NOMO-1 treated with dmso at 0.1 percent for 144 hours (cell line): ENCODE measurements at regions not wholly inside any gene's neighbourhood (a gene's known extent, or its start where the extent isn't known, plus 50 kb on each side); places are given as distances from the start of the nearest gene placed in this dataset.
"Not testable (repeated sequence)": the region's sequence is repeated elsewhere in the genome, so short reads cannot be mapped to it uniquely, and the experiment has no call there.

ENCODE experiments used
- DNase-seq: peaks from one replicate; lab custom pipeline; 2025; ENCODE audit not compliant: unreplicated experiment; lab: John Stamatoyannopoulos, UW

DNA sequence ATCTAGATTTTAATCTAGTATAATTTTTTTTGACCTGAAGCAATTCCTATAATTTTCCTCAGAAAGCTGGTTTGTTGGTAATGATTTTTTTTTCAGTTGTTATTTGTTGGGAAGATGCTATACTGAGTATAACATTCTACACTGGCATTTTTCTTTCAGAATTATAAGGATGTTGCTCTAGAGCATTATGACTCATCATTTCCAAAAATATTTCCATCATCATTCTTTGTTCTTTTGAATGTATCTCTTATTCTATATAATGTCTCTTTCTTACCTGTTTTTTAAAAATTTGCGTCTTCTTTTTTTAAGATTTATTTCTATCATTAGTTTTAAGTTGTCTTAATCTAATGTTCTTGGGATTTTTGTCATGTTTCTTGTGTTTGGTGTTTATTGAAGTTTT lies 356.5 kb upstream of the KCND2 start:
- DNase-seq: no peak

DNA sequence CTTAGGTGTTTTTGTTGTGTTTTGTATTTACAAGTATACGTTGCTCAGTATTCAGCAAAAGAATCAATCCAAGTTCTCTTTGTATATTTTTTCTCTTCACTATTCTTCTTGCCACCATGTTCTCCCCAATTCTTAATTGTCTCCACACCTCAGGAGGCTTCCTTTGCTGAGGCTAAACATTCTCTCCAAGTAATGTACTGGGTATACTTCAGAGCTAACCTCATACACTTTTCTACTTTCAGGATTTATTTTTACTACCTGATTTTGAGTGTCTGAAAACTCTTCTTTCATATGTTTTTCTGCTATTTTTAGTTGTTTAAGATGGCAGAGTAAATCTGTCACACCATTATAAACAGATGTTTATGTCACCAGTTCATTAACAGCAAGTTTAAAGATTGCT lies 354.8 kb upstream of the KCND2 start:
- DNase-seq: no peak

DNA sequence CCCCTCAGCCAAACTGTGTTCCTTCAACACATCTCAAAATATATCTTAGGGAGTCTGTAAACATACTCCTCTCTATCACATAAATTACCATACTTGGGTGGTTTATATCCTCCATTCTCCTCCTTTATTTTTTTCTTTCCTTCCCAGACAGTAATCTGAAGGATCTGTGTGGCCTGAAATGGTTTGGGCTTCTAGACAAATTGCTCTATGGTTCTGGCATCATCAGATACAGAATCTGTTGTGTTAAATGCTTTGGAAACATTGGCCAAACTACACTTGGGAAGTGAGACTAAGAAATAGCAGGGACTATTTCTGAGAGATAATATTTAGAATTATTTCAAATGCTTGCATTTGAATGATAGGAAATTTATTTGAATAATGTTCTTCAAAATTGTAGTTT lies 353.0 kb upstream of the KCND2 start:
- no peak for DNase-seq

DNA sequence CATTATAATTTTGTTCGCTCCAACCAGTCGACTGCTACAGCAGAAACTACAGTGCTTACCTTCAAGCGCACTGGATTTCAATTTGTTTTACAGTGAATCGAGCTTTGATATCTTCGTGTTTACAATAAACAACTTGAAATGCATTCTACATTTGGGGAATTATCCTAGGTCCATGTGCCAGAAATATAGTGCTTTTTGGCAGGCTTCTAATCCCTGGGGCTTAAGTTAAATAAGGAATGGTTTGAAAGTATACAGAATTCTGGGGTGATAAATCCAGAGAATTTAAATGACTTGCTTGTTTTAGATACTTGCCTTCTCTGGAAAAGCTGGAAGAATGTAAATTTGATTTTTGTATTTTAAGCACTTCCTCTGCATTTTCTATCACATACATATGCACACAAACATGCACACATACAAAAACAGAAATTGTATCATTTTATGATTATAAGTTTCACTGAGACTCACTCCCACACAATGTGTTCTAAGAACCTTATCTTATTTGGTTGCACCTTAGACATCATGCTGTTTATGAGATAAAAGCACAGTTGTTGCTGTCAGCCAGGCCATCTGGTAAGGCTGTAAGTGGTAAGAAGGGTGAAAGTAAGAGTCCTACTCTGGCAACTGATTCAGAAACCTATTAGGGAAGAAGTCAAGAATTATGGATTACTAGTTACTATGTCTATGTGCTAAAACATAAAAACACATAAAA lies 347.2 kb upstream of the KCND2 start:
- DNase-seq: no peak

DNA sequence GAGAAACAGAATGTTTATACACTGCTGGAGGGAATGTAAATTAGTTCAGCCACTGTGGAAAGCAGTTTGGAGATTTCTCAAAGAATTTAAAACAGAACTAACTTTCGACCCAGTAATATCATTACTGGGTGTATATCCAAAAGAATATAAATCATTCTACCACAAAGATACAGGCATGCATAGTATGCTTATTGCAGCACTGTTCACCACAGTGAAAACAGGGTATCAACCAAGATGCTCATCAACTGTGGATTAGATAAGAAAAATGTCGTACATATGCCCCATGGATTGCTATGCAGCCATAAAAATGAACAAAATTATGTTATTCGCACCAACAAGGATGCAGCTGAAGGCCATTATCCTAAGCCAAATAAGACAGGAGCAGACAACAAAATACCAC lies 343.1 kb upstream of the KCND2 start:
- DNase-seq: no peak

DNA sequence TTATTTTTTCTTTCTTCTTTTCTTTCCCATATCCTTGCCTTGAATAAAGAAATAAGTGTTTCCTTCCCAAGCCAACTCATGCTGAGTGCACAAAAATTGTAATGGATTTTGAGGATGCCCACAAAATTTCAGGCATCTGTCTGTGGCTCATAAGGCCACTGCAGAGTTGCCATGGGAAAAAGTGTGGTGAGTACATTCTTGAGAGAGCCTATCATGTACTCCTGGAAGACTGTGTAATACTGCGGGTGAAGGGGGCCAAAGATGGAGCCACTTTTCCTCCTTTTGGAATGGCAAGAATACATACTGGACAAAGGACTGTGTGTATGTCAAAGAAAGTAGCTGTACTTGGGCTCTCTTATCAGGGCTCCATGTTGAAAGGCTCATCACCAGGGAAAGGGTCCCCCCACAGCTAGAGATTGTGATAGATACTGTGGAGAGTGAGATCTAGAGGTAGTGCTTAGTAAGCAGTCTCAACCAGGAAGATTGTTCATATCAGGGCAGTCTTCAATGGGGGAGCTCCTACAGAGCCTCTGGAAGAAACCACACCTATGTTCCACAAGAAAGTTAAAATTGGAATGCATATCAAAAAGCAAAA lies 341.6 kb upstream of the KCND2 start:
- no peak for DNase-seq

DNA sequence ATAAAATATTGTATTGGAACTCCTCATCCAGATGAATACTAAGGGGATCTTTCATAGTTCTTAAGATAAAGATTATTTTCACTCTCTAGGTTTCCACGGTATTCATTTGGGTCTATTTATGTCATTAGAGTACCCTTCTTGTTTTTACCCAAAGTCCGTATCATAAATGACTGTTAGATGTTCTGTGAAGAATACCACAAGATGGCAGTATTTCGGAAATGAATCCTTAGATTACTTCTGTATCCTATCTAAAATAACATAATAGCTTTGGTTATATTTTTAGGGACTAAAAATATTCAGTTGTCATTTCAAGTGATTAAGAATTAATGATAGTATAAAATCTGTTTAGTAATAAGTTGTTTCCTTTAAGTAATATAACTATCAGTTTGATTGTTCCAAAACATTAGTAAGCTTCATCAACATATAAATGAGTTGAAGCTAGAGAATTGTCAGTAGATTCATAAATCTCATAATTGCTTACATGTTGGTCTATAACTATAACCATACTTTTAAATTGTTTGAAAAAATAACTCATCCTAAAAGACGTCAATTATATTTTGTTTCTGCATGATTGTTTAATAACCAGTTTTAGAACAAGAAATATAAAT lies 337.5 kb upstream of the KCND2 start:
- DNase-seq: no peak

DNA sequence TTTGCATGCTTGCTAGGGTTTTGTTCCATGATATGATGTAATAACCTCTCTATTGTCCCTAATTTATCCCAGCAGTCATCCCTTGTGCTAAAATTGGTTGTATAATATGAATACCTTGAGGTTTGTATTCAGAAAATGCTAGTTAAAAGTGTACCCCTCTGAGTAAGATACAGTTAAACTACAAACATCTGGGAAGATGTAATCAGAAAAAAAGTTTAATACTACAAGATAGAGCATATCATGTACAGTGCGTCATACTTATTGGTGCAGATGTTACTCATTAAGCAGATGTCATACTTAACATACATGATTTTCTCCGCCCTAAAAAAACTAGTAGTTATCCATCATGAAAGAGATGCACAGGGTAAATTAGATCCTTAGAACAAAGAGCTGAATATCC lies 336.1 kb upstream of the KCND2 start:
- no peak for DNase-seq

DNA sequence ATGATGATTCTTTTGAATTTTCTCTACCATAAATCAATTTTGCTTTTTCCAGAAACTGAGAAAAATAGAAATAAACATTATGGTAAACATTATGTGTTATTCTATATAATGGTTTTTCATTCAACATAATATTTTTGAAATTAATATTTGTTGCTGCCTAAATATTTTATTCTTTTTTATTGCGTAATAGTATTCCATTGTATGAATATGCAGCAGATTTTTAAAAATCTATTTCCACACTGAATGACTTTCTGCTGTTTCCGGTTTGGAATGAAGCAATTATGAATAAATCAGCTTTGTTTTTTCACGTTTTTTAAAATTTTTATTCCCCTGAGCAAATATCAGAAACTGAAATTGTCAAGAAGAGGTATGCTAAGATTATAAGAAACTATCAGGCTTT lies 335.2 kb upstream of the KCND2 start:
- no peak for DNase-seq

DNA sequence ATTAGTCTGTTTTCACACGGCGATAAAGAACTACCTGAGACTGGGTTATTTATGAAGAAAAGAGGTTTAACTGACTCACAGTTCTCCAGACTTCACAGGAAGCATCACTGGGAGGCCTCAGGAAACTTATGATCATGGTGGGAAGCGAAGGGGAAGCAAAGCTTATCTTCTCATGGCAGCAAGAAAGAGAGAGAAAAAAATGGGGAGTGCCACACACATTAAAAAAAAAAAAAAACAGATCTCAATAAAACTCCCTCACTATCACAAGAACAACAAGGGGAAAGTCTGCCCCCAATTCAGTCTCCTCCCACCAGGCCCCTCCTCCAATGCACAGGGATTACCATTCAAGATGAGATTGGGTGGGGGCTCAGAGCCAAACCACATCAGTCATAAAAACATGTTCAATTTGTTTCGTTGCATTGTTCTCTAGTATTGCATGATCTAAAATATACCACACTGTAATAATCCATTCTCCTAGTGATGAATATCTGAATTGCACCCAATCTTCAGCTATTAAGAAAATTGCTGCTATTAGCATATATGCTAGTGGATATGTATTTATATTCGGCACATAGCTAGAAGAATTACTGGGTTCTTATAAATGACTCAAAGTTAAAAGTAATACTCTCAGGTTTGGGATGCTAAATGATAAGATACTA lies 328.9 kb upstream of the KCND2 start:
- DNase-seq: no peak

DNA sequence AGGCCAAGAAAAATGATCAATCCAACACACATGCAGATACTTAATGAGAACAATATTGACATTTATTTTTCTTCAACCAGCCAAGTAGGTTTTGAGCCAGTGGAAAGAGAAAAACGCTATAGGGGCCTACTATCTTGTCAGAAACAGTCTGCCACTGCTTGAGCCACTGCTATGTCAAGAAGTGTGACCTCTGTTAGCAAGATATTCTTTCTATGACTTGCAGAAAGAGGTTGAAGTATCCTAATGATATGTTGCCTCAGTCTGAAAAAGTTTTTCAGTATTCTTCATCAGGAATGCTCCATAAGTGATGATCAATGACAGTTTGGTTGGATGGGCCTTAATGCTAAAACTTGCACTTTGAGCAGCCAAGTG lies 328.4 kb upstream of the KCND2 start:
- DNase-seq: no peak

DNA sequence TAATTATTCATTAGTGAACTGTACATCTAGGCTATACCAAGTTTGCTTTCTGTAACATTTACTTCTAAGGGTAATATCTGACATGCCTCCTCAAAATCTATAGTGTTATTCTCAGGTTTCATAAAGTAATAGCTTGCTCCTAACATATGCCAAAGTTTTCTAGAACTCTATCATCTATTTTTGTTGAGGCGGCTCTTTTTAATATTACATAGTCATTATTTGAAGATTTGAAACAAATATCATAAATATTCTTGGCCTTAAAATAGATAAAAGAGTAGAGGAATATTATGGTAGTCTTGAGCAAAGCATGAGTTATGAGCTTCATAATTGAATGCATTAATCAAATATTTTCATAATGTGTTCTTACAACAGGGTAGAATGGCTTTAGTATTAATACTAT lies 327.2 kb upstream of the KCND2 start:
- no peak for DNase-seq

DNA sequence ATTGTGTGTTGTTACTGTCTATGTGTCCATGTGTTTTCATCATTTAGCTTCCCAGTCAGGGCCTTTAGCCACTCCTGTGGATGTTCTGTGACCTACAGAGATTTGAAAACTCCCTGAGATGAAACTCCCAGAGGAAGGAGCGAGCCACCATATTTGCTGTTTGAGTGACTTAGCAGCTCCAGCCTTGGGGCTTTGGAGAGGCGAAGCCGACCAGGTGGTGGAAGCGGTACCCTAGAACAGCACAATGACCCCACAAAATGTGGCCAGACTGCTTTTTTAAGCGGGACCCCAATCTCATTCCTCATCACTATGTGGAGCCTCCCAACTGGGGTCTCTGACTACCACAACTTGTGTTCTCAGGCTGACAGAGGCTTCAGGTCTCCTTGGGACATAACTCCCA lies 323.9 kb upstream of the KCND2 start:
- DNase-seq: no peak

DNA sequence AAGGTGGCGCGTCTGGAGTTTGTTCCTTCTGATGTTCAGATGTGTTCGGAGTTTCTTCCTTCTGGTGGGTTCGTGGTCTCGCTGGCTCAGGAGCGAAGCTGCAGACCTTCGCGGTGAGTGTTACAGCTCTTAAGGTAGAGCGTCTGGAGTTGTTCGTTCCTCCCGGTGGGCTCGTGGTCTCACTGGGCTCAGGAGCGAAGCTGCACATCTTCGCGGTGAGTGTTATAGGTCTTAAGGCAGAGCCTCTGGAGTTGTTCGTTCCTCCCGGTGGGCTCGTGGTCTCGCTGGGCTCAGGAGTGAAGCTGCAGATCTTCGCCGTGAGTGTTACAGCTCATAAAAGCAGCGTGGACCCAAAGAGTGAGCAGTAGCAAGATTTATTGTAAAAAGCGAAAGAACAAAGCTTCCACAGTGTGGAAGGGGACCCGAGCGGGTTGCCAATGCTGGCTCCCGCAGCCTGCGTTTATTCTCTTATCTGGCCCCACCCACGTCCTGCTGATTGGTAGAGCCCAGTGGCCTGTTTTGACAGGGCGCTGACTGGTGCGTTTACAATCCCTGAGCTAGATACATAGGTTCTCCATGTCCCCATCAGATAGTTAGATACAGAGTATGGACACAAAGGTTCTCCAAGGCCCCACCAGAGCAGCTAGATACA lies 322.5 kb upstream of the KCND2 start:
- not testable (repeated sequence) for DNase-seq

DNA sequence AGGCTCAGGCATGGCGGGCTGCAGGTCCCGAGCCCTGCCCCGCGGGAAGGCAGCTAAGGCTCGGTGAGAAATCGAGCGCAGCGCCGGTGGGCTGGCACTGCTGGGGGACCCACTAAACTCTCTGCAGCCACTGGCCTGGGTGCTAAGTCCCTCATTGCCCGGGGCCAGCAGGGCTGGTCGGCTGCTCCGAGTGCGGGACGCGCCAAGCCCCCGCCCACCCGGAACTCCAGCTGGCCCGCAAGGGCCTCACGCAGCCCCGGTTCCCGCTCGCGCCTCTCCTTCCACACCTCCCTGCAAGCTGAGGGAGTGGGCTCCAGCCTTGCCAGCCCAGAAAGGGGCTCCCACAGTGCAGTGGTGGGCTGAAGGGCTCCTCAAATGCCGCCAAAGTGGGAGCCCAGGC lies 321.4 kb upstream of the KCND2 start:
- not testable (repeated sequence) for DNase-seq

DNA sequence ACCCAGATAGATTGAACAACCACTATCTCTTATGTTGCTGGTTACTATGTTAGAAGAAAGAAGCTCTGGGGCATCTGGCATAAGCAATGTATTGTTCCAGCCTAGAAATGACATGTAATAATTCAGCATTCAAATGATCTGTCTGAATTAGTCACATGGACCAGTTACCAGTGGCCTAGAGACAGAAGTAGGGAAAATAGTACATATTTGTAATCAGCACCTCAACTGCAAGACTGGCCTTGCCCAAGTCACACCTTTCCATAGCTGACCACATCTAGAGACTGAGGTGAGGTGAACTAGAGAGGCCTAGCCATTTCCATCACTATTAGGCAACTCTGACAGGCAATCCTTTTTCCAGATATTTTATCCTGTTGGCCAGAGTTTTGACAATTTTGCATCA lies 315.6 kb upstream of the KCND2 start:
- DNase-seq: no peak

DNA sequence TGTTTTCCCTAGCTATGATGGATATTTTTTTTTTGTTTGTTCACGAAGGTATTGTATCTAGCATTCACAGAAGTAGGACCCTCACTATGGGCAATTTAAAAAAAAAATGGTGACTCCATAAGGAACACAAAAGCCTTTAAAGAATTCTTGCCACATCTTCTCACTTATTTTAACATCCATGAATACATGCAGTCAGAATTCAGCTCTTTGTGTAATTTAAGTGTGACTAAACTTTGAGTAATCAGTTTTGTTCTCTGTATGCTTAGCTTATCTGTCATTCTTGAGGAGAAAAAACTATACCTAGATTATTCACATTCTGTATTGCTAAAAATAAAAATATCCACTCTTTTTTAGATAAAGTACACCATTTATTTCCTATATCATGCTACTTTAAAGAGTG lies 313.2 kb upstream of the KCND2 start:
- no peak for DNase-seq

DNA sequence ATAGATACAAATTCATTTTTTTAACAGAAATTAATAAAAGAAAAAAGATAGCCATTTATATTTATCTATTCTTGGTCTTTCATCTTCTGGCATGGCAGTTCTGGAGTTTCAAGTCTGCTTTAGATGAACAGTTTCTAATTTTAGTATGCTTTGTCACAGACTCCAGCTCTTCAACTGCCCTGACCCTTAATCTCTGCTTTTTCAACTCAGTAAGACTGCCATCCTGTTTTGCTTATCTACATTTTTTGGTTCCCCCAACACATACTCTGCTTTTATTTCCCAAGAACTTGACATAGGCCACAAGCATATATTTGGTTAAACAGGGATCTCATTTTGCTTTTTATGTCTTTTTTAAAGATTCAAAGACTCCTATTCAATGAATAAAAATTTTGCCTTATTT lies 309.3 kb upstream of the KCND2 start:
- no peak for DNase-seq

DNA sequence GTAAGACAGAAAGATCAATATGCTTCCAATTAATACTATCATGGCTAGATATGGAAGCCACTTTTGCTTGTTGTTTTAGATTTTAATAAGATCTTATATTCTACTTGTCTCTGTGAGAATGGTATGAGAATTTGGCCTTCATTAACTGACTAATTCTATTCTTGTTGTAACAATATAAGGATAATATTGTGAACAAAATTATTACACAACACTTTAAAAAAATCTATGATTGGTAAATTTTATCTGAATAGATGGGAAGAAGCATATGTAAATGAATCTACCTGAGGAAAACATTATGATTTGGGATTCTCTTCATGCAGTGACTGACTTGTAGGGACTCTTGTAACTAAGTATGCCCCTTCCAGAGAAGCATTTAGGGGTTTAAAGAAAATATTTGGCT lies 308.9 kb upstream of the KCND2 start:
- no peak for DNase-seq

DNA sequence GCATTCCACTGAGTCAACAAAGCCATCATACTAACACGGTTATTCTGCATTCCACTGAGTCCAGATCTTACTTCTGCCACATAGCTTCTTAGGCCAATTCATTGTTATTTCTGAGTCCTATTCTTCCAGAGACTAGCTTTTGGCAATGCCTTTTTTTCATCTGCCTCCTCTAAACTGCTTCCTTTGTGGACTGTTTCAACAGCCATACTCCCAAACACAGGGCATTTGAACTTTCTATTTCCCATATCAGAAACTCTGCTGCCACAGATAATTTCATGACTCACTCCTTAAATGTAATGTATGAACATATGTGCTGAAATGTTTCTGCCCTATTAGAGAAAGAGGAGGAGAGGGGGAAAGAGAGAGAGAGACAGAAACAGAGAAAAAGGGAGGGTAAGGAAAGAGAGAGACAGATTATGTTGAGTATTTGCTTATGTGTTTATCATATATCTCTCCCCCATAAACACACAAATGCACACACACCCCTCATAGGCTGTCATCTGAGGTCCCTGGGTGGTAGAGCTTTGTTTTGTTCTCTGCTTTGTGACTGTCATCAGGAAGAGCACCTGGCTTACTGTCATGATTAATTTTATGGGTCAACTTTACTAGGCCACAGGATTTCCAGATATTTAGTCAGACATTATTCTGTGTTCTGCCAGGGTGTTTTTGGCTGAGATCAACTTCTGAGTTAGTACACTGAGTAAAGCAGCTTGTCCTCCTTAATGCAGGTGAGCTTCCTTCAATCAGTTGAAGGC lies 308.0 kb upstream of the KCND2 start:
- DNase-seq: no peak

DNA sequence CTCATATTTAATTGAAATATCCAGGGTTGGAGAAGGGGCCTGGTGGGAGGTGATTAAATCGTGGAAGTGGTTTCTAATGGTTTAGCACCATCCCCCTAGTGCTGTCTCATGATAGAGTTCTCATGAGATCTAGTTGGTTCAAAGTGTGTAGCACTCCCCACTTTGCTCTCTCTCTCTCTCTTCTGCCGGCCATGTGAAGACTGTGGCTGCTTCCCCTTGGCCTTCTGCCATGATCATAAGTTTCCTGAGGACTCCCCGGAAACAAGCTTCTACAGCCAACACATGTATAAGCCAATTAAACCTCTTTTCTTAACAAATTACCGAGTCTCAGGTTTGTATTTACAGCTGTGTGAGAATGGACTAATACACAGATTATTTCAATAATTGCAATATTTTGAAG lies 305.8 kb upstream of the KCND2 start:
- DNase-seq: no peak
